ENCODE measurements at regions not wholly inside any gene's neighbourhood (a gene's known extent, or its start where the extent isn't known, plus 50 kb on each side); places are given as distances from the start of the nearest gene placed in this dataset.

- DNase-seq (ENCODE audit: low spot score), result no peak
- no peak overlapping the region for H3K27ac ChIP-seq (ENCODE audit: low read depth in 1 of 2, low read length in 2 of 2)
Observed at GRCh38 chr3:124652009-124652408, 78.2 kb upstream of the UMPS start.

GRCh38 chr3:124653071-124653796 is 77.0 kb upstream of the UMPS start:
- 81% methylated on average over 3 of the region's 3 CpGs for WGBS
- Histone ChIP-seq H3K36me3 (ENCODE audit: control insufficient read depth in 4 of 4, insufficient read depth in 3 of 4, low read depth in 1 of 4, low read length in 3 of 4) (peaks cover 3 to 27% (median 11%) of the 10 kb centered on the region in 4 donors), H3K4me3 (ENCODE audit: low read depth in 1 of 3, low read length in 3 of 3) (no peak overlapping the region), H3K27me3 (ENCODE audit: control insufficient read depth in 4 of 4, insufficient read depth in 4 of 4, low read length in 3 of 4) (no peaks in the 10 kb centered on the region), H3K27ac (ENCODE audit: low read depth in 1 of 2, low read length in 2 of 2) (no peak overlapping the region), H3K9me3 (ENCODE audit: control insufficient read depth in 4 of 4, low read length in 3 of 4) (no peaks in the 10 kb centered on the region), H3K9ac (ENCODE audit: low read depth in 1 of 2, low read length in 2 of 2) (no peak overlapping the region), H3K4me1 (ENCODE audit: control insufficient read depth in 4 of 4, insufficient read depth in 4 of 4, low read length in 3 of 4) (peaks cover 11 to 28% (median 21%) of the 10 kb centered on the region in 4 donors)
- TF ChIP-seq CTCF (IDR thresholded peaks at IDR 0.05; ENCODE audit: low read depth, low read length, missing input control) (no peak), HNF4G (IDR thresholded peaks at IDR 0.05) (no peak), FOXA2 (IDR thresholded peaks at IDR 0.05) (no peak), YY1 (IDR thresholded peaks at IDR 0.05) (no peak), GABPA (IDR thresholded peaks at IDR 0.05 in 1 of 2, conservative IDR thresholded peaks at IDR 0.05 in 1 of 2) (no peak), TAF1 (conservative IDR thresholded peaks at IDR 0.05) (no peak), FOXA1 (IDR thresholded peaks at IDR 0.05) (no peak), NR2F2 (IDR thresholded peaks at IDR 0.05) (no peak), MAX (IDR thresholded peaks at IDR 0.05) (no peak), EGR1 (IDR thresholded peaks at IDR 0.05; ENCODE audit: low read depth in 2 of 2) (no peak), REST (IDR thresholded peaks at IDR 0.05) (no peak), ZBTB33 (IDR thresholded peaks at IDR 0.05) (no peak), JUND (IDR thresholded peaks at IDR 0.05) (no peak), RAD21 (IDR thresholded peaks at IDR 0.05) (no peak), RXRA (IDR thresholded peaks at IDR 0.05) (no peak), ATF3 (IDR thresholded peaks at IDR 0.05) (no peak)
- no peak for DNase-seq (ENCODE audit: low spot score)

More at GRCh38 chr3:124652009-124652408, 78.2 kb upstream of the UMPS start:
- Histone ChIP-seq H3K36me3 (ENCODE audit: control insufficient read depth in 4 of 4, insufficient read depth in 3 of 4, low read depth in 1 of 4, low read length in 3 of 4) (peaks cover 2 to 20% (median 7%) of the 10 kb centered on the region in 4 donors), H3K4me1 (ENCODE audit: control insufficient read depth in 4 of 4, insufficient read depth in 4 of 4, low read length in 3 of 4) (peaks cover 11 to 28% (median 21%) of the 10 kb centered on the region in 4 donors), H3K4me3 (ENCODE audit: low read depth in 1 of 3, low read length in 3 of 3) (no peak overlapping the region), H3K9ac (ENCODE audit: low read depth in 1 of 2, low read length in 2 of 2) (no peak overlapping the region), H3K27me3 (ENCODE audit: control insufficient read depth in 4 of 4, insufficient read depth in 4 of 4, low read length in 3 of 4) (no peaks in the 10 kb centered on the region), H3K9me3 (ENCODE audit: control insufficient read depth in 4 of 4, low read length in 3 of 4) (no peaks in the 10 kb centered on the region)
- TF ChIP-seq HNF4A (conservative IDR thresholded peaks at IDR 0.05), result no peak
- no peak for TF ChIP-seq MAX (IDR thresholded peaks at IDR 0.05)

Data from liver (tissue), 8 donors.